Hepatocyte (in vitro differentiated cells): ENCODE measurements at regions not wholly inside any gene's neighbourhood (a gene's known extent, or its start where the extent isn't known, plus 50 kb on each side); places are given as distances from the start of the nearest gene placed in this dataset.

Source experiments
- DNase-seq: peaks from one replicate; pipeline ENCODE4 v3.0.0-alpha.2; 2016; ENCODE audit warnings: low spot score
- H2AFZ ChIP-seq: fragments of 200-600 bp; sonication (generic); 2 replicates; pipeline ENCODE4 v1.6.0; 2016; ENCODE audit warnings: antibody characterized with exemption, mild to moderate bottlenecking
- H3K27ac ChIP-seq: fragments of 200-600 bp; sonication (generic); 2 replicates; pipeline ENCODE4 v1.5.1; 2016; ENCODE audit warnings: mild to moderate bottlenecking
- H3K27me3 ChIP-seq: fragments of 200-600 bp; sonication (generic); 2 replicates; pipeline ENCODE4 v1.6.1; 2016
- H3K36me3 ChIP-seq: fragments of 200-600 bp; sonication (generic); replicated peaks from 2 replicates; pipeline ENCODE4 v1.5.1; 2016; ENCODE audit warnings: low read depth; ENCODE audit not compliant: insufficient read depth
- H3K4me1 ChIP-seq: fragments of 200-600 bp; sonication (generic); 2 replicates; pipeline ENCODE4 v1.5.1; 2016; ENCODE audit warnings: mild to moderate bottlenecking, moderate library complexity; ENCODE audit not compliant: insufficient read depth
- H3K4me2 ChIP-seq: fragments of 200-600 bp; sonication (generic); 2 replicates; pipeline ENCODE4 v1.6.0; 2016
- H3K4me3 ChIP-seq: fragments of 200-600 bp; sonication (generic); 2 replicates; pipeline ENCODE4 v1.5.1; 2016; ENCODE audit warnings: mild to moderate bottlenecking
- H3K79me2 ChIP-seq: fragments of 200-600 bp; sonication (generic); 2 replicates; pipeline ENCODE4 v1.6.0; 2017; ENCODE audit warnings: mild to moderate bottlenecking
- H3K9me2 ChIP-seq: fragments of 200-600 bp; sonication (generic); replicated peaks from 2 replicates; pipeline ENCODE4 v1.6.0; 2017; ENCODE audit warnings: mild to moderate bottlenecking; ENCODE audit not compliant: insufficient read depth
- H3K9me3 ChIP-seq: fragments of 200-600 bp; sonication (generic); 2 replicates; pipeline ENCODE4 v1.5.1; 2016; ENCODE audit warnings: low read depth, mild to moderate bottlenecking
- H4K20me1 ChIP-seq: fragments of 200-600 bp; sonication (generic); 2 replicates; pipeline ENCODE4 v1.6.0; 2016; ENCODE audit warnings: mild to moderate bottlenecking; ENCODE audit not compliant: insufficient read depth, poor library complexity, severe bottlenecking
- EZH2 ChIP-seq: fragments of 200-600 bp; sonication (generic); IDR thresholded peaks from 2 replicates; pipeline ENCODE4 v1.6.1; 2016; ENCODE audit warnings: antibody characterized with exemption, mild to moderate bottlenecking, borderline replicate concordance
- EZH2phosphoT487 ChIP-seq: fragments of 200-600 bp; sonication (generic); IDR thresholded peaks from one replicate; pipeline ENCODE4 v1.6.1; 2018; ENCODE audit warnings: antibody characterized with exemption, mild to moderate bottlenecking, low read depth, moderate library complexity; ENCODE audit not compliant: unreplicated experiment, severe bottlenecking
- WGBS: methylation state at CpG from one replicate; pipeline ENCODE4 v1.1.6; 2016; ENCODE audit warnings: low lambda C conversion rate; ENCODE audit errors: missing lambda C conversion rate; 5-methylcytosine and 5-hydroxymethylcytosine counted together
- TF ChIP-seq, protein P1 (sequence below): fragments of 200-600 bp; sonication (generic); IDR thresholded peaks from 2 replicates; pipeline ENCODE4 v1.5.1; 2016; ENCODE audit warnings: antibody characterized with exemption, mild to moderate bottlenecking; ENCODE audit not compliant: poor library complexity

DNA sequence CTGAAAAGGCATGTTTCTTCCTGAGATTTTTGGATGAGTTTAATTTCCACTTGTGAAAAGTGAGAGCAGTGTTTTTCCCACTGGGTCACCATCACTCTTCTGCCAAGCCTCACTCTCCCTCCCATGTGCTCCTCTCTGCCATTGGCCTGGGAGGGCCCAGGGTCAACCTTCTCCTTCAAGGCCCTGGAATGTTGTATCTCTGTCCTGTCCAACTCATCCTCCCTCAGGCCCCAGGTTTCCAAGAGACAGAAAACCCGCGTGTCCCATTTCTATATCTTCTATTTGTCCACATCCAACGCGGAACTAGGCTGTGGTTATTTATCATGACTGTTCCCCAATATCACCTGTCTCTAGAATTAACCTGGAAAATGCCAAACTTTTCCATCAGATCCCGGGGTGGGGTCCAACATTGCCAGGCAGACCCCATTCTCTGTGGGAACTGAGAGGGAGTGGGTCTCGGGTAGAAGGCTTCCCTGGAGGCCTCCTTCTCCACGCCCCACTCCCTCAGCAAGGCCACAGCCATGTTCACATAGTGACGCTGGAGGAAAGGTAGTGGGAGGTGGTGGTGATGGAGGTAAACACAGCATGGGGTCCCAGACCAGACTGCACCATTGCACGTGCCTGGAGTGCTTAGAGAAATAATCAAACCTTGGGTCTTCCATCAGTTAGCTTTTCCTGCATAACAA is 173.5 kb downstream of the SCP2D1 start:
- Histone ChIP-seq H3K4me3 (no peak overlapping the region), H3K36me3 (no peaks in the 10 kb centered on the region), H4K20me1 (no peaks in the 10 kb centered on the region), H3K4me1 (no peaks in the 10 kb centered on the region), H2AFZ (no peak overlapping the region), H3K27me3 (no peaks in the 10 kb centered on the region), H3K27ac (no peak overlapping the region), H3K9me3 (no peaks in the 10 kb centered on the region), H3K9me2 (no peaks in the 10 kb centered on the region), H3K4me2 (no peak overlapping the region), H3K79me2 (no peaks in the 10 kb centered on the region)
- DNase-seq, result no peak
- TF ChIP-seq EZH2phosphoT487 (no peak), EZH2 (no peak)
- TF ChIP-seq, protein P1, sequence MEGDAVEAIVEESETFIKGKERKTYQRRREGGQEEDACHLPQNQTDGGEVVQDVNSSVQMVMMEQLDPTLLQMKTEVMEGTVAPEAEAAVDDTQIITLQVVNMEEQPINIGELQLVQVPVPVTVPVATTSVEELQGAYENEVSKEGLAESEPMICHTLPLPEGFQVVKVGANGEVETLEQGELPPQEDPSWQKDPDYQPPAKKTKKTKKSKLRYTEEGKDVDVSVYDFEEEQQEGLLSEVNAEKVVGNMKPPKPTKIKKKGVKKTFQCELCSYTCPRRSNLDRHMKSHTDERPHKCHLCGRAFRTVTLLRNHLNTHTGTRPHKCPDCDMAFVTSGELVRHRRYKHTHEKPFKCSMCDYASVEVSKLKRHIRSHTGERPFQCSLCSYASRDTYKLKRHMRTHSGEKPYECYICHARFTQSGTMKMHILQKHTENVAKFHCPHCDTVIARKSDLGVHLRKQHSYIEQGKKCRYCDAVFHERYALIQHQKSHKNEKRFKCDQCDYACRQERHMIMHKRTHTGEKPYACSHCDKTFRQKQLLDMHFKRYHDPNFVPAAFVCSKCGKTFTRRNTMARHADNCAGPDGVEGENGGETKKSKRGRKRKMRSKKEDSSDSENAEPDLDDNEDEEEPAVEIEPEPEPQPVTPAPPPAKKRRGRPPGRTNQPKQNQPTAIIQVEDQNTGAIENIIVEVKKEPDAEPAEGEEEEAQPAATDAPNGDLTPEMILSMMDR, result no peak
- 92% methylated on average over 9 of the region's 9 CpGs for WGBS

DNA sequence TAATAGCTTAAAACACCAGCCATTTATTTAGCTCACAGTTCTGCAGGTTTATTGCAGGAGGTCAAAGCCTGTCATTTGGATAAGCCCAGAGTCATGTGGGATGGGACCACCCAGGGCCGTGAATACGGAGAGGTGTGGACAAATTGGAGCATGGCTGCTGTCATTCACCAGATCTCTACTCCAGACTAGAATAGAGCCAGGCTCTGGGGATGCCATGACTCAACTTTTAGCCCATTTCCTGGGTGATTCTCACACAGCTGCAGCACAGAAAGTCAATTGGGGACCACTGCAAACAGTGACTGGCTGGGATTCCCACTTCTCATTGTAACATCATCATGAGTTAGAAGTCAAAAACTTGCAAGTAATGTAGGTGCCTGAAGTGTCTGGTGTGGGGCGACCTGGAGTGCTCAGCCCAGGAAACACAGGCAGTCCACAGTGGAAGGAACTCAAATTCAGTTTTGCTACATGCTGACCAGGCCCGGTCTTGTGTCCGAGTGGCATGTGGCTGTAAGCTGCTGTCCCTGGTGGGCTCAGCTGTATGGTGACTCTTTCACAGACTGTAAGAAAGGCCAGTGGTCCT is 174.3 kb downstream of the SCP2D1 start:
- H3K4me3 ChIP-seq, result no peak overlapping the region
- no peak overlapping the region for H2AFZ ChIP-seq
- no peaks in the 10 kb centered on the region for H3K9me3 ChIP-seq
- H3K9me2 ChIP-seq, result no peaks in the 10 kb centered on the region
- no peaks in the 10 kb centered on the region for H3K79me2 ChIP-seq
- no peaks in the 10 kb centered on the region for H3K36me3 ChIP-seq
- no peak for TF ChIP-seq EZH2phosphoT487
- no peak for TF ChIP-seq EZH2
- TF ChIP-seq, protein P1, result no peak
- no peak for DNase-seq
- WGBS, result 77% methylated on average over 5 of the region's 5 CpGs
- H3K4me2 ChIP-seq, result no peak overlapping the region
- no peak overlapping the region for H3K27ac ChIP-seq
- no peaks in the 10 kb centered on the region for H3K27me3 ChIP-seq
- H3K4me1 ChIP-seq, result no peaks in the 10 kb centered on the region
- no peaks in the 10 kb centered on the region for H4K20me1 ChIP-seq

GRCh38 chr20:18988701-18989100 is 175.1 kb downstream of the SCP2D1 start:
- Histone ChIP-seq H3K9me2 (no peaks in the 10 kb centered on the region), H3K4me1 (no peaks in the 10 kb centered on the region), H3K4me3 (no peak overlapping the region), H3K9me3 (no peaks in the 10 kb centered on the region), H2AFZ (no peak overlapping the region), H3K27ac (no peak overlapping the region), H3K27me3 (no peaks in the 10 kb centered on the region), H3K79me2 (no peaks in the 10 kb centered on the region), H4K20me1 (no peaks in the 10 kb centered on the region), H3K36me3 (no peaks in the 10 kb centered on the region), H3K4me2 (no peak overlapping the region)
- WGBS, result 89% methylated on average over 3 of the region's 3 CpGs
- TF ChIP-seq, protein P1, result no peak
- TF ChIP-seq EZH2 (no peak), EZH2phosphoT487 (no peak)
- DNase-seq, result no peak
